OCI-LY7 (cell line): ENCODE measurements at regions not wholly inside any gene's neighbourhood (a gene's known extent, or its start where the extent isn't known, plus 50 kb on each side); places are given as distances from the start of the nearest gene placed in this dataset.

Source experiments
- BruUV-seq: library from RNA; stranded (reverse); fragments of 400-500 nt; replicated peaks from 2 replicates; lab custom pipeline; 2021; lab: Mats Ljungman, UMichigan
- CTCF ChIA-PET: fragments of 300-600 bp; sonication (Branson Sonifier 250); formaldehyde crosslinking; loops from one replicate; lab custom pipeline; 2022; ENCODE audit warnings: antibody characterized with exemption; ENCODE audit not compliant: unreplicated experiment; lab: Charles Lee
- POLR2A ChIA-PET: fragments of 300-600 bp; sonication (Branson Sonifier 250); formaldehyde crosslinking; loops from one replicate; lab custom pipeline; 2022; ENCODE audit warnings: antibody characterized with exemption; lab: Charles Lee
- DNase-seq: peaks from one replicate; pipeline ENCODE4 v3.0.0-alpha.2; 2015; ENCODE audit warnings: low spot score
- H2AFZ ChIP-seq: fragments of 200-600 bp; sonication (generic), shearing (Covaris generic); 2 replicates; pipeline ENCODE4 v1.6.1; 2014; ENCODE audit warnings: mild to moderate bottlenecking, antibody characterized with exemption, low read length, moderate library complexity
- H3K27ac ChIP-seq: fragments of 200-600 bp; sonication (generic); 2 replicates; pipeline ENCODE4 v1.5.1; 2014; ENCODE audit warnings: mixed run types, low read depth, mild to moderate bottlenecking, moderate library complexity, low read length, inconsistent platforms; ENCODE audit not compliant: poor library complexity, severe bottlenecking
- H3K36me3 ChIP-seq: fragments of 200-600 bp; sonication (generic); 2 replicates; pipeline ENCODE4 v1.6.1; 2014; ENCODE audit warnings: mild to moderate bottlenecking, antibody characterized with exemption, low read length, moderate library complexity, mixed read lengths; ENCODE audit not compliant: insufficient read depth
- H3K4me1 ChIP-seq: fragments of 200-600 bp; sonication (generic); 2 replicates; pipeline ENCODE4 v1.5.1; 2014; ENCODE audit warnings: mild to moderate bottlenecking, low read length; ENCODE audit not compliant: insufficient read depth, poor library complexity, severe bottlenecking
- H3K4me2 ChIP-seq: fragments of 200-600 bp; sonication (generic); 2 replicates; pipeline ENCODE4 v1.6.1; 2014; ENCODE audit warnings: mild to moderate bottlenecking, low read length
- H3K4me3 ChIP-seq: fragments of 200-600 bp; sonication (generic); 2 replicates; pipeline ENCODE4 v1.5.1; 2014; ENCODE audit warnings: mild to moderate bottlenecking, low read depth, low read length; ENCODE audit not compliant: poor library complexity, severe bottlenecking
- H3K79me2 ChIP-seq: fragments of 200-600 bp; sonication (generic); 2 replicates; pipeline ENCODE4 v1.6.1; 2016; ENCODE audit warnings: low read depth, mild to moderate bottlenecking, low read length, moderate library complexity, mixed read lengths; ENCODE audit not compliant: insufficient read depth
- H3K9me2 ChIP-seq: fragments of 200-600 bp; sonication (generic); 2 replicates; pipeline ENCODE4 v1.6.1; 2016; ENCODE audit warnings: mild to moderate bottlenecking, low read length, mixed read lengths; ENCODE audit not compliant: insufficient read depth
- H3K9me3 ChIP-seq: fragments of 200-600 bp; sonication (generic); 2 replicates; pipeline ENCODE4 v1.6.1; 2014; ENCODE audit warnings: mild to moderate bottlenecking, mixed run types, low read length, mixed read lengths
- H4K20me1 ChIP-seq: fragments of 200-600 bp; sonication (generic); 2 replicates; pipeline ENCODE4 v1.6.1; 2014; ENCODE audit warnings: mild to moderate bottlenecking, antibody characterized with exemption, low read length, moderate library complexity, mixed read lengths; ENCODE audit not compliant: insufficient read depth
- CTCF ChIP-seq: fragments of 200-600 bp; sonication (generic); conservative IDR thresholded peaks from 2 replicates; pipeline ENCODE4 v1.5.1; 2014; ENCODE audit warnings: mild to moderate bottlenecking, antibody characterized with exemption, low read length, moderate library complexity, mixed read lengths
- EZH2phosphoT487 ChIP-seq: fragments of 200-600 bp; sonication (generic); IDR thresholded peaks from 2 replicates; pipeline ENCODE4 v1.6.1; 2018; ENCODE audit warnings: low read depth, borderline replicate concordance, mild to moderate bottlenecking, mixed run types, antibody characterized with exemption, low read length, moderate library complexity, mixed read lengths
- intact Hi-C: fragments of 100-400 bp; cut with micrococcal nuclease; formaldehyde crosslinking; loops from one replicate; pipeline ENCODE4 v1.10.0; 2022; ENCODE audit not compliant: unreplicated experiment

GRCh38 chr5:61697809-61698558 is 365.9 kb downstream of the ZSWIM6 start:
- no TSS peak for BruUV-seq
- intact Hi-C loops: no loop called here
- Histone ChIP-seq H3K79me2 (no peaks in the 10 kb centered on the region), H3K4me1 (no peaks in the 10 kb centered on the region), H2AFZ (no peak overlapping the region), H3K4me3 (no peak overlapping the region), H3K9me2 (no peaks in the 10 kb centered on the region), H3K36me3 (no peaks in the 10 kb centered on the region), H4K20me1 (no peaks in the 10 kb centered on the region), H3K4me2 (no peak overlapping the region), H3K9me3 (0 out of 2 replicates have a peak, but pooled peaks cover 4% of the 10 kb centered on the region), H3K27ac (no peak overlapping the region)
- ChIA-PET CTCF (no interaction called here), POLR2A (interaction anchor here (0.6 kb wide), 1 partner anchor 167 kb away, joined by 3 read pairs; no protein-coding TSS in a partner anchor)
- DNase-seq: no peak
- no peak for TF ChIP-seq EZH2phosphoT487

DNA sequence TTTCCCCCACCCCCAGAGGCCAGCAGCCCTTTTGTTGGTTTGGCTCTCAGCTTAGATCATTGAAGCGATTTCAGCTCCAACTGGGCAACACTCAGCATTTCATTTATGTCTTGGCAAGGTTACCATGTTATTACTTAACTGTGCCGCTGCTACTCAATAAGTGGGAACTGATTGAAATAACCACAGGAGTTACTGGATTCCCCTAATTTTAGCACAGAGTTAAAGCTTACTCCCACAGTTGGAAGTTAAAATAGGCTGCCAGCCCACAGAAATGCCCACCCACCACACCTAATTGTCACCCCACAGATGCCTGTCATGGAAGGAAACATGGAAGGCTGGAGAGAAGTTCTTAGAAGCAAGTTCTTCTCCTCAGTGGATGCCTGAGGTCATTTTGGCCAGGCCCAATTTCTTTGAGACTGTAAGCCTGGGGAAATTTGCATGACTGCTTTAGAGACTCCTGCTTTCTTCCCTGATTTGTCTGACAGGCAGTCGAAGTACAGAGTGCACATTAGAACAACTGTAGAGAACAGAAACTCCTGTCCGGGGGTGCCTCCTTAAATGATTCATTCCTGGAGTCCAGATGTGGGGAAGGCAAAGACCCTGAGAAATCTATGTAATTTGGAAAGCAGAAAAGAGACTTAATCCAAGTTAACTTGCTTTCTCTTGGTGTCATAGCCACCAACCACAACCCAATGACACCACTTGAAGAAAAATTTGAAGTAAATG is 370.0 kb downstream of the ZSWIM6 start:
- Histone ChIP-seq H3K79me2 (no peaks in the 10 kb centered on the region), H3K9me3 (no peaks in the 10 kb centered on the region), H3K27ac (no peak overlapping the region), H3K9me2 (no peaks in the 10 kb centered on the region), H3K4me3 (no peak overlapping the region), H2AFZ (no peak overlapping the region), H3K4me1 (no peaks in the 10 kb centered on the region), H3K36me3 (no peaks in the 10 kb centered on the region), H4K20me1 (no peaks in the 10 kb centered on the region), H3K4me2 (no peak overlapping the region)
- no peak for DNase-seq
- no peak for TF ChIP-seq CTCF
- no peak for TF ChIP-seq EZH2phosphoT487
- intact Hi-C loops: no loop called here
- CTCF ChIA-PET: no interaction called here
- POLR2A ChIA-PET: no interaction called here
- no TSS peak for BruUV-seq

GRCh38 chr5:61702784-61703183 is 370.7 kb downstream of the ZSWIM6 start:
- Histone ChIP-seq H3K79me2 (no peaks in the 10 kb centered on the region), H3K36me3 (no peaks in the 10 kb centered on the region), H3K27ac (no peak overlapping the region), H2AFZ (no peak overlapping the region), H4K20me1 (no peaks in the 10 kb centered on the region), H3K9me3 (no peaks in the 10 kb centered on the region), H3K4me1 (no peaks in the 10 kb centered on the region), H3K9me2 (no peaks in the 10 kb centered on the region), H3K4me2 (no peak overlapping the region), H3K4me3 (no peak overlapping the region)
- TF ChIP-seq EZH2phosphoT487 (no peak), CTCF (no peak)
- BruUV-seq: no TSS peak
- intact Hi-C loops: no loop called here
- no peak for DNase-seq
- ChIA-PET POLR2A (no interaction called here), CTCF (no interaction called here)
